ENCODE measurements at regions not wholly inside any gene's neighbourhood (a gene's known extent, or its start where the extent isn't known, plus 50 kb on each side); places are given as distances from the start of the nearest gene placed in this dataset.

- no peak for TF ChIP-seq CTCF (IDR thresholded peaks at IDR 0.05)
- TF ChIP-seq POLR2A (IDR thresholded peaks at IDR 0.05), result no peak
These were observed 116.4 kb upstream of the IPO9 start for GRCh38 chr1:201712387-201713085.
